Ishikawa (cell line): ENCODE measurements at regions not wholly inside any gene's neighbourhood (a gene's known extent, or its start where the extent isn't known, plus 50 kb on each side); places are given as distances from the start of the nearest gene placed in this dataset.

Experiments
- FOXM1 ChIP-seq: IDR thresholded peaks from 2 replicates; pipeline ENCODE4 v1.6.1; 2012; ENCODE audit warnings: low read depth, borderline replicate concordance
- MAX ChIP-seq: IDR thresholded peaks from 2 replicates; pipeline ENCODE4 v1.6.1; 2012
- RAD21 ChIP-seq: IDR thresholded peaks from 2 replicates; pipeline ENCODE4 v1.6.1; 2012; ENCODE audit warnings: low read depth
- TAF1 ChIP-seq: IDR thresholded peaks from 2 replicates; pipeline ENCODE4 v1.6.1; 2012; ENCODE audit warnings: low read depth, mild to moderate bottlenecking
- TF ChIP-seq, protein P1 (sequence below): IDR thresholded peaks from 2 replicates; pipeline ENCODE4 v1.6.1; 2012; ENCODE audit warnings: low read depth, mild to moderate bottlenecking

DNA sequence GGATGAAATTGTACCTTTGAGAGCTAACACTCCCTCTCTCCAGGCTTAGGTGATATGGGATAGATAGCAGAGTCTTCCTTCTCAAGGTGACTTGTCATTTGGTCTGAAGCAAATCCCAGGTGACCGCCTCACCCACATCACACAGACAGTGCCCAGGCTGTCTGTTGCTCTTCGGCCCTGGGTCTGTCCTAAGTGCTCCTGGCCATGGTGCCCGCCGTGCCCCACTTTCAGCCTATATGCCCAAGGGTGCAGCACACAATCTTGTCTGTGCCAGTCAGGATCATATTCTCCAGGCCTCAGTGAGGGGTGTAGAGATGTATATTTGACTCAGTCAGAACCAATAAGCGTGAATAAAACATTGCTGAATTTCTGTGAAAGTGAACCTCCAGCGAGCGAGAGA lies 326.8 kb downstream of the DYSF start:
- TF ChIP-seq FOXM1 (no peak), MAX (no peak), TAF1 (no peak), RAD21 (no peak)
- TF ChIP-seq, protein P1, sequence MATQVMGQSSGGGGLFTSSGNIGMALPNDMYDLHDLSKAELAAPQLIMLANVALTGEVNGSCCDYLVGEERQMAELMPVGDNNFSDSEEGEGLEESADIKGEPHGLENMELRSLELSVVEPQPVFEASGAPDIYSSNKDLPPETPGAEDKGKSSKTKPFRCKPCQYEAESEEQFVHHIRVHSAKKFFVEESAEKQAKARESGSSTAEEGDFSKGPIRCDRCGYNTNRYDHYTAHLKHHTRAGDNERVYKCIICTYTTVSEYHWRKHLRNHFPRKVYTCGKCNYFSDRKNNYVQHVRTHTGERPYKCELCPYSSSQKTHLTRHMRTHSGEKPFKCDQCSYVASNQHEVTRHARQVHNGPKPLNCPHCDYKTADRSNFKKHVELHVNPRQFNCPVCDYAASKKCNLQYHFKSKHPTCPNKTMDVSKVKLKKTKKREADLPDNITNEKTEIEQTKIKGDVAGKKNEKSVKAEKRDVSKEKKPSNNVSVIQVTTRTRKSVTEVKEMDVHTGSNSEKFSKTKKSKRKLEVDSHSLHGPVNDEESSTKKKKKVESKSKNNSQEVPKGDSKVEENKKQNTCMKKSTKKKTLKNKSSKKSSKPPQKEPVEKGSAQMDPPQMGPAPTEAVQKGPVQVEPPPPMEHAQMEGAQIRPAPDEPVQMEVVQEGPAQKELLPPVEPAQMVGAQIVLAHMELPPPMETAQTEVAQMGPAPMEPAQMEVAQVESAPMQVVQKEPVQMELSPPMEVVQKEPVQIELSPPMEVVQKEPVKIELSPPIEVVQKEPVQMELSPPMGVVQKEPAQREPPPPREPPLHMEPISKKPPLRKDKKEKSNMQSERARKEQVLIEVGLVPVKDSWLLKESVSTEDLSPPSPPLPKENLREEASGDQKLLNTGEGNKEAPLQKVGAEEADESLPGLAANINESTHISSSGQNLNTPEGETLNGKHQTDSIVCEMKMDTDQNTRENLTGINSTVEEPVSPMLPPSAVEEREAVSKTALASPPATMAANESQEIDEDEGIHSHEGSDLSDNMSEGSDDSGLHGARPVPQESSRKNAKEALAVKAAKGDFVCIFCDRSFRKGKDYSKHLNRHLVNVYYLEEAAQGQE: no peak
